ENCODE measurements at regions not wholly inside any gene's neighbourhood (a gene's known extent, or its start where the extent isn't known, plus 50 kb on each side); places are given as distances from the start of the nearest gene placed in this dataset.

DNA sequence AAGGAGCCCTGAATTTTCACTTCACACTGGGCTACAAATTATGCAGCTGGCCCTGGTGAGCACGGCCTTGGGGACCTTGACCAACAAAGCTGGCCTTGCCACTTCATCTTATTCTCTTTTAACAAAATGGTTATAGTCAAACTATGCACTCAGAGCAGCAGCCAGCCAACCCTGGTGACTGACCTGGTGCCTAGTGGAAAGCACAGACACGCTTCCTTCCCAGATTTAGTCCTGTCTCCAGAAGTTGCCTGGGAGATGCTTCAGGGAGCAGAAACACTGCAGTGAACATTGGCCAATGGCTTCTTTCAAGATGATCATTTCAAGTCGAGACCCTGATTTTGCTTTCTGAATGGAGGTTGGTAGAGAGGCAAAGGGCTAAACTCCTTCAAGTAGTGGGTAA is 249.3 kb downstream of the SIPA1L2 start:
- Histone ChIP-seq H3K27me3 (no peaks in the 10 kb centered on the region), H3K36me3 (no peaks in the 10 kb centered on the region), H3K4me3 (no peak overlapping the region), H3K27ac (no peak overlapping the region), H3K9me3 (no peaks in the 10 kb centered on the region), H3K4me1 (peaks cover 0 to 22% (median 4%) of the 10 kb centered on the region in 3 donors)
- WGBS, 2 donors (ENCODE audit: low coverage in 1 of 2), result 60% methylated on average over 1 of the region's 3 CpGs; no CpG with 5 or more reads in 1 of the 2 donors
- no peak for TF ChIP-seq POLR2AphosphoS5 (IDR thresholded peaks at IDR 0.05)
- TF ChIP-seq, protein P1, sequence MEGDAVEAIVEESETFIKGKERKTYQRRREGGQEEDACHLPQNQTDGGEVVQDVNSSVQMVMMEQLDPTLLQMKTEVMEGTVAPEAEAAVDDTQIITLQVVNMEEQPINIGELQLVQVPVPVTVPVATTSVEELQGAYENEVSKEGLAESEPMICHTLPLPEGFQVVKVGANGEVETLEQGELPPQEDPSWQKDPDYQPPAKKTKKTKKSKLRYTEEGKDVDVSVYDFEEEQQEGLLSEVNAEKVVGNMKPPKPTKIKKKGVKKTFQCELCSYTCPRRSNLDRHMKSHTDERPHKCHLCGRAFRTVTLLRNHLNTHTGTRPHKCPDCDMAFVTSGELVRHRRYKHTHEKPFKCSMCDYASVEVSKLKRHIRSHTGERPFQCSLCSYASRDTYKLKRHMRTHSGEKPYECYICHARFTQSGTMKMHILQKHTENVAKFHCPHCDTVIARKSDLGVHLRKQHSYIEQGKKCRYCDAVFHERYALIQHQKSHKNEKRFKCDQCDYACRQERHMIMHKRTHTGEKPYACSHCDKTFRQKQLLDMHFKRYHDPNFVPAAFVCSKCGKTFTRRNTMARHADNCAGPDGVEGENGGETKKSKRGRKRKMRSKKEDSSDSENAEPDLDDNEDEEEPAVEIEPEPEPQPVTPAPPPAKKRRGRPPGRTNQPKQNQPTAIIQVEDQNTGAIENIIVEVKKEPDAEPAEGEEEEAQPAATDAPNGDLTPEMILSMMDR (IDR thresholded peaks at IDR 0.05), result no peak
- TF ChIP-seq POLR2A (IDR thresholded peaks at IDR 0.05), result no peak
- no peak for TF ChIP-seq EP300 (IDR thresholded peaks at IDR 0.05)
- ATAC-seq, result no peak

DNA sequence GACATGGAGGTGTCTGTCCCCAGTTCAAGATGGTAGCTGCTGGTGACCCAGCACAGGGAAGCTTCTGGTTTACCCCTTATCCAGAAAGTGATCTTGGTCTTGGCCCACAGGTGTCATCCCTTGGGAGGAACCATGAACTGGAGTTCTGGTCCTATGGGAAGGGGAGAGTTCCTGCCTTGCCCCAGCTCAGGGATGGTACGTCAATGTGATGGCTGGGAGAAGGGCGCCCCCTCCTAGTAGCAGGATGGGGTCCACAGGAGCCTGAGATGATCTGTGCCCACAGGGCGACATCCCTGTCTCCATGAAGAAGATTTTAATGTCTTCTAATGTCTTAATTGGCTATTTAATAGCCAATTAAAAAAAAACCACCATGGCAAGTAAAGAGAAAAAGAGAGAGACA is 249.8 kb downstream of the SIPA1L2 start:
- no CpG with 5 or more reads among the region's 3 CpGs for WGBS, 2 donors (ENCODE audit: low coverage in 1 of 2)
- peaks cover 0 to 22% (median 4%) of the 10 kb centered on the region in 3 donors for H3K4me1 ChIP-seq
- TF ChIP-seq, protein P1 (IDR thresholded peaks at IDR 0.05), result no peak
- TF ChIP-seq EP300 (IDR thresholded peaks at IDR 0.05) (no peak), POLR2AphosphoS5 (IDR thresholded peaks at IDR 0.05) (no peak), POLR2A (IDR thresholded peaks at IDR 0.05) (no peak)
- H3K4me3 ChIP-seq, result no peak overlapping the region
- no peaks in the 10 kb centered on the region for H3K9me3 ChIP-seq
- ATAC-seq, result no peak
- no peaks in the 10 kb centered on the region for H3K27me3 ChIP-seq
- H3K36me3 ChIP-seq, result no peaks in the 10 kb centered on the region
- no peak overlapping the region for H3K27ac ChIP-seq

DNA sequence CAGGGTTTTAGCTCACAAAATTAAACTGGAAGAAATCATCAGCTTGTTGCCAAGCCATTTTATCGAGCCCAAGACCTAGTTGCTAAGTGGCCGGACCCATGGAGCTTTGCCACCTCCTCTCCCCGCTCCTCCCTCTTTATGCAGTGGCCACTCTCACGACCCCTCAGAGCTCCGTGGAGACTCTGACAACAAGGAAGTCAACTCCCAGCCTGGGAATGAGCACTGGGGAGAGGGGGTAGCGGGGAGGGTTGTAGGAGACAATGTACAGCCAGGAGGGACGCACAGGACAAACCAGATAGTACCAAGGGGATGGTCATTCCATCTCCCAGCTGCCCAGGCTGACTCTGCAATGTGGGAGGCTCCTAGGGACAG is 250.9 kb downstream of the SIPA1L2 start:
- TF ChIP-seq EP300 (IDR thresholded peaks at IDR 0.05), result no peak
- TF ChIP-seq POLR2A (IDR thresholded peaks at IDR 0.05), result no peak
- no peak for TF ChIP-seq POLR2AphosphoS5 (IDR thresholded peaks at IDR 0.05)
- TF ChIP-seq, protein P1 (IDR thresholded peaks at IDR 0.05), result no peak
- Histone ChIP-seq H3K4me1 (peaks cover 0 to 22% (median 4%) of the 10 kb centered on the region in 3 donors), H3K27me3 (no peaks in the 10 kb centered on the region), H3K9me3 (no peaks in the 10 kb centered on the region), H3K4me3 (no peak overlapping the region), H3K36me3 (no peaks in the 10 kb centered on the region), H3K27ac (peak overlapping the region in 2 of 4 donors; percentile 38 to 49)
- ATAC-seq, result no peak
- WGBS, 2 donors (ENCODE audit: low coverage in 1 of 2), result 80 to 100% methylated on average over 1 of the region's 7 CpGs

DNA sequence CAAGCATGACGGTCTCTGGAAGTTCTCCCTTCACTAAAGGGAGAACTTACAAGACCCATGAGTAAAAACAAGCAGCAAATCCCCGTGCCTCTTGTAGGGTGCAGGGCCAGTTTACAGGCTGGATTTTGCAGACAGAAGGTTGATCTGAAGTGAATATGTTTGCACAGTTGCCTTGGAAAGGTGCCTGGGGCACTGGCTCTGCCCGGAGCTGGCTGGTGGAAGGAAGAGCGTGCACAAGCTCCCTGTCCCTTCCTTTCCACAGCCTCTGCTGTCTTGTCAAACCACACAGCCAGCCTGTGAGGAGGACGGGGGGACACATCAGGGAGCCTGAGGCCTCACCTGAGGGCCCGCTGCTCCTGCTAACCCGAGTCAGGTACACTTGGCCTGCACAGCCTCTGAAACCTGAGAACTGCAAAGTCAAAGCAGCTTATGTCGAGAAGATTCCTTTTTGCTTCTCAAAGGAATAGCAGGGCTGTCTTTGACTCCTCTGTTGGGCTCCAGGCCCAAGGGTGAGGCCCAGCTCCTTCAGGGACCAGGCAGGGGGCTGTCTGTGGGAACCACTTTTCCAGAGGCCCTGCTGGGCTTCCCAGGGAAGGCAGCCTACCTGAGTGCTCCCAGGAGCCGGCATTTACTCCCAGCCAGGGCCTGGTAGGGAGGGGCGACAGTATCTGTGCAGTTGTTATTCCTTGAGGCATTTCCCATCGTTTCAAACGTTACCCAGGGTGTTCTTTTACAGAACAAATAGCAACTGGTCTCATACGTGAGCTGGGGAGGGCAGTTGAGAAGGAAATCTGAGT is 251.5 kb downstream of the SIPA1L2 start:
- Histone ChIP-seq H3K9me3 (no peaks in the 10 kb centered on the region), H3K27ac (peak overlapping the region in 2 of 4 donors; percentile 38 to 49), H3K27me3 (no peaks in the 10 kb centered on the region), H3K36me3 (no peaks in the 10 kb centered on the region), H3K4me3 (no peak overlapping the region), H3K4me1 (peaks cover 0 to 22% (median 4%) of the 10 kb centered on the region in 3 donors)
- TF ChIP-seq POLR2AphosphoS5 (IDR thresholded peaks at IDR 0.05) (no peak), POLR2A (IDR thresholded peaks at IDR 0.05) (no peak), EP300 (IDR thresholded peaks at IDR 0.05) (no peak)
- TF ChIP-seq, protein P1 (IDR thresholded peaks at IDR 0.05), result no peak
- 61 to 68% methylated on average over 2 to 5 of the region's 13 CpGs for WGBS, 2 donors (ENCODE audit: low coverage in 1 of 2)
- ATAC-seq, result no peak

DNA sequence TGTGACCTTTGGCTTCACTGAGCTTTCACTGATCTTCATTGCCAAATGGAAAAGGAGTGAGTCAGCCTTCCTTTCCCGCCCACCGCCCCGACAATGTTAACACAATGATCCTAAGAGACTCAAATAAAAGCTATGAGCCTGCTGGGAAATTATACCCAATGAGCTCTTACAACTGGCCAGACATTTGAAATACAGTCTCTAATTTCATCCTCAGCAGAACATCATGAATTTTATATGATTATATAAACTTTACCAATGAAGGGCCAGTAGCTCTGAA is 252.5 kb downstream of the SIPA1L2 start:
- Histone ChIP-seq H3K27me3 (no peaks in the 10 kb centered on the region), H3K9me3 (no peaks in the 10 kb centered on the region), H3K4me1 (peaks cover 0 to 22% (median 4%) of the 10 kb centered on the region in 3 donors), H3K36me3 (no peaks in the 10 kb centered on the region), H3K27ac (peak overlapping the region in 2 of 4 donors; percentile 10 to 14), H3K4me3 (no peak overlapping the region)
- TF ChIP-seq EP300 (IDR thresholded peaks at IDR 0.05) (no peak), POLR2AphosphoS5 (IDR thresholded peaks at IDR 0.05) (peak; percentile 24)
- ATAC-seq, result no peak
- WGBS, 2 donors (ENCODE audit: low coverage in 1 of 2), result 37 to 60% methylated on average over 3 of the region's 3 CpGs

Data from gastroesophageal sphincter (tissue), 4 donors.